ENCODE measurements at regions not wholly inside any gene's neighbourhood (a gene's known extent, or its start where the extent isn't known, plus 50 kb on each side); places are given as distances from the start of the nearest gene placed in this dataset.

- Histone ChIP-seq H3K27me3 (ENCODE audit: insufficient read depth, low read length) (no peaks in the 10 kb centered on the region), H3K27ac (ENCODE audit: low read depth, low read length) (peak overlapping the region; percentile 89), H3K4me3 (ENCODE audit: low read depth, low read length) (peak overlapping the region; percentile 43; the same call in 1 of the 2 replicates), H3K79me2 (ENCODE audit: control insufficient read depth, insufficient read depth, low read length, unreplicated experiment) (no peaks in the 10 kb centered on the region), H2AFZ (ENCODE audit: low read length, unreplicated experiment) (peak overlapping the region; percentile 0), H3K36me3 (ENCODE audit: insufficient read depth, low read length) (0 out of 2 replicates have a peak, but pooled peaks cover 4% of the 10 kb centered on the region), H3K4me1 (ENCODE audit: control insufficient read depth, insufficient read depth, low read length, unreplicated experiment) (peaks cover 15% of the 10 kb centered on the region)
Observed at GRCh38 chr4:156476359-156476758, 495.2 kb downstream of the PDGFC start.

- Histone ChIP-seq H3K27ac (ENCODE audit: low read depth, low read length) (peak overlapping the region; percentile 89), H3K79me2 (ENCODE audit: control insufficient read depth, insufficient read depth, low read length, unreplicated experiment) (no peaks in the 10 kb centered on the region), H2AFZ (ENCODE audit: low read length, unreplicated experiment) (peak overlapping the region; percentile 89)
Observed at GRCh38 chr4:156475322-156475721, 496.3 kb downstream of the PDGFC start.

GRCh38 chr4:156473151-156473550 is 498.4 kb downstream of the PDGFC start:
- peaks cover 15% of the 10 kb centered on the region for H3K4me1 ChIP-seq (ENCODE audit: control insufficient read depth, insufficient read depth, low read length, unreplicated experiment)
- H3K4me3 ChIP-seq (ENCODE audit: low read depth, low read length), result no peak overlapping the region
- H3K36me3 ChIP-seq (ENCODE audit: insufficient read depth, low read length), result no peaks in the 10 kb centered on the region
- no peak overlapping the region for H3K27ac ChIP-seq (ENCODE audit: low read depth, low read length)
- peak overlapping the region; percentile 16 for H2AFZ ChIP-seq (ENCODE audit: low read length, unreplicated experiment)
- no peaks in the 10 kb centered on the region for H3K79me2 ChIP-seq (ENCODE audit: control insufficient read depth, insufficient read depth, low read length, unreplicated experiment)
- H3K27me3 ChIP-seq (ENCODE audit: insufficient read depth, low read length), result no peaks in the 10 kb centered on the region

More at GRCh38 chr4:156475322-156475721, 496.3 kb downstream of the PDGFC start:
- H3K27me3 ChIP-seq (ENCODE audit: insufficient read depth, low read length), result no peaks in the 10 kb centered on the region
- 0 out of 2 replicates have a peak, but pooled peaks cover 4% of the 10 kb centered on the region for H3K36me3 ChIP-seq (ENCODE audit: insufficient read depth, low read length)
- no peak overlapping the region for H3K4me3 ChIP-seq (ENCODE audit: low read depth, low read length)
- peaks cover 15% of the 10 kb centered on the region for H3K4me1 ChIP-seq (ENCODE audit: control insufficient read depth, insufficient read depth, low read length, unreplicated experiment)

DNA sequence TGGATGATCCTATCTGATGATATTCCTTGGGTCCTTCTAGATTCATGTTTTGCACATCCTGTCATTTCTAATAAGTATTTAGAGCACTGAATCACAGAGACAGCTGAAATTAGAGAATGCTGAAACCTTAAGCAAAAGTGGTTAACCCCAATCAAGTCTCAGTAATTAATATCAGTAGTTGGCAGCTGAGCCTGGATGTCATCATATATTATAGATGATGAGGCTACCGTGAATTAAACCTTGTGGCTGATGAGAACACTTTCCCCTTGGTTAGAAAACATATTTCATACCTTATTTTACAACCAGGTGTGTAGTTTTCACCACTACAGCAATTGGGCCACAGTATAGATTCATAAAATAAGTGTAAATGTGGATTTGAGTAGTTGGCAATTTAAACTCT is 499.0 kb downstream of the PDGFC start:
- H3K4me1 ChIP-seq (ENCODE audit: control insufficient read depth, insufficient read depth, low read length, unreplicated experiment), result peaks cover 15% of the 10 kb centered on the region
- H2AFZ ChIP-seq (ENCODE audit: low read length, unreplicated experiment), result peak overlapping the region; percentile 16
- no peak overlapping the region for H3K4me3 ChIP-seq (ENCODE audit: low read depth, low read length)
- no peaks in the 10 kb centered on the region for H3K36me3 ChIP-seq (ENCODE audit: insufficient read depth, low read length)
- H3K27ac ChIP-seq (ENCODE audit: low read depth, low read length), result no peak overlapping the region
- H3K27me3 ChIP-seq (ENCODE audit: insufficient read depth, low read length), result no peaks in the 10 kb centered on the region
- no peaks in the 10 kb centered on the region for H3K79me2 ChIP-seq (ENCODE audit: control insufficient read depth, insufficient read depth, low read length, unreplicated experiment)

GRCh38 chr4:156459584-156459983 is 505.9 kb upstream of the CTSO start:
- Histone ChIP-seq H3K36me3 (ENCODE audit: insufficient read depth, low read length) (no peaks in the 10 kb centered on the region), H3K27me3 (ENCODE audit: insufficient read depth, low read length) (no peaks in the 10 kb centered on the region), H3K4me1 (ENCODE audit: control insufficient read depth, insufficient read depth, low read length, unreplicated experiment) (no peaks in the 10 kb centered on the region), H3K4me3 (ENCODE audit: low read depth, low read length) (no peak overlapping the region), H3K79me2 (ENCODE audit: control insufficient read depth, insufficient read depth, low read length, unreplicated experiment) (no peaks in the 10 kb centered on the region), H3K27ac (ENCODE audit: low read depth, low read length) (no peak overlapping the region), H2AFZ (ENCODE audit: low read length, unreplicated experiment) (no peak overlapping the region)

DNA sequence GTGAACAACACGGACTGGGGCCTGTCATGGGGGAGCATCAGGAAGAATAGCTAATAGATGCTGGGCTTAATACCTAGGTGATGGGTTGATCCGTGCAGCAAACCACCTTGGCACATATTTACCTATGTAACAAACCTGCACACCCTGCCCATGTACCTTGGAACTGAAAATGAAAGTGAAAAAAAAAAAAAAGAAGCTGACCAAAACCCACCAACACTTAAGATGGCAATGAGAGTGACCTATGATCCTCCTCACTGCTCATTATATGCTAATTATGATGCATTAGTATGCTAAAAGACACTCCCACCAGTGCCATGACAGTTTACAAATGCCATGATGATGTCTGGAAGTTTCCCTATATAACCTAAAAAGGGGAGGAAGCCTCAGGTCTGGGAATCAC is 503.2 kb upstream of the CTSO start:
- Histone ChIP-seq H3K79me2 (ENCODE audit: control insufficient read depth, insufficient read depth, low read length, unreplicated experiment) (no peaks in the 10 kb centered on the region), H2AFZ (ENCODE audit: low read length, unreplicated experiment) (no peak overlapping the region), H3K36me3 (ENCODE audit: insufficient read depth, low read length) (no peaks in the 10 kb centered on the region), H3K4me3 (ENCODE audit: low read depth, low read length) (no peak overlapping the region), H3K27me3 (ENCODE audit: insufficient read depth, low read length) (no peaks in the 10 kb centered on the region), H3K4me1 (ENCODE audit: control insufficient read depth, insufficient read depth, low read length, unreplicated experiment) (no peaks in the 10 kb centered on the region), H3K27ac (ENCODE audit: low read depth, low read length) (no peak overlapping the region)

DNA sequence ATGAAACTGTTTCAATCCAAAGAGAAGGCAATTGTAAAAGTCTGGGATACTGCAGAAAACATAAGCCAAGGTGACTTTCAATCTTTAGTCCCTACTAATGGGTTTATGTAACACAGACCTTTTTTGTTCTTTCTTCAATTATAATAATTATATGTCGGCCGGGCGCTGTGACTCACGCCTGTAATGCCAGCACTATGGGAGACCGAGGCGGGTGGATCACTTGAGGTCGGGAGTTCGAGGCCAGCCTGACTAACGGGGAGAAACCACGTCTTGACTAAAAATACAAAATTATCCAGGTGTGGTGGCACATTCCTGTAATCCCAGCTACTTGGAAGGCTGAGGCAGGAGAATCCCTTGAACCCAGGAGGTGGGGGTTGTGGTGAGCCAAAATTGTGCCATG is 489.8 kb upstream of the CTSO start:
- Histone ChIP-seq H2AFZ (ENCODE audit: low read length, unreplicated experiment) (no peak overlapping the region), H3K4me1 (ENCODE audit: control insufficient read depth, insufficient read depth, low read length, unreplicated experiment) (no peaks in the 10 kb centered on the region), H3K4me3 (ENCODE audit: low read depth, low read length) (no peak overlapping the region), H3K79me2 (ENCODE audit: control insufficient read depth, insufficient read depth, low read length, unreplicated experiment) (no peaks in the 10 kb centered on the region), H3K27me3 (ENCODE audit: insufficient read depth, low read length) (no peaks in the 10 kb centered on the region), H3K27ac (ENCODE audit: low read depth, low read length) (no peak overlapping the region), H3K36me3 (ENCODE audit: insufficient read depth, low read length) (no peaks in the 10 kb centered on the region)

DNA sequence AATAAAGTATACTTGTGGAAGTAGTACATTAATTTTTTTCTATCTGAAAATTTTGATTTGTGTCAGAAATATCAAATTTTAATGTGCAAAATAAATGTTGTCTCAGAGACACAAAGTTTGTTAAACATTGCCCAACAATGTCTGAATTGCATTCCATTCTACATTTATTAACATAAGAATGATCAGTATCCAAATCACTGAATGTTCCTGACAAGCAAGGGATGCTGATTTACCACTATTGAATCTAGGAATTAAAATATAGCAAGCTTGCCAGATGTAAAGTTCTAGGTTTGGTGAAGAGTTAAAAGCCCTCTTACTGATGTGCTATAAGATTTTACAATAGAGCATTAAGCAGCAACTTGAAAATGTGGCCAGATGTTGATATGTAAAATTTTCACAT is 489.2 kb upstream of the CTSO start:
- Histone ChIP-seq H3K4me1 (ENCODE audit: control insufficient read depth, insufficient read depth, low read length, unreplicated experiment) (no peaks in the 10 kb centered on the region), H3K79me2 (ENCODE audit: control insufficient read depth, insufficient read depth, low read length, unreplicated experiment) (no peaks in the 10 kb centered on the region), H3K27ac (ENCODE audit: low read depth, low read length) (no peak overlapping the region), H2AFZ (ENCODE audit: low read length, unreplicated experiment) (no peak overlapping the region), H3K36me3 (ENCODE audit: insufficient read depth, low read length) (no peaks in the 10 kb centered on the region), H3K4me3 (ENCODE audit: low read depth, low read length) (no peak overlapping the region), H3K27me3 (ENCODE audit: insufficient read depth, low read length) (no peaks in the 10 kb centered on the region)

GRCh38 chr4:156439576-156440200 is 486.0 kb upstream of the CTSO start:
- H3K27me3 ChIP-seq (ENCODE audit: insufficient read depth, low read length), result no peaks in the 10 kb centered on the region
- no peak overlapping the region for H2AFZ ChIP-seq (ENCODE audit: low read length, unreplicated experiment)
- H3K27ac ChIP-seq (ENCODE audit: low read depth, low read length), result no peak overlapping the region
- no peaks in the 10 kb centered on the region for H3K4me1 ChIP-seq (ENCODE audit: control insufficient read depth, insufficient read depth, low read length, unreplicated experiment)
- no peaks in the 10 kb centered on the region for H3K79me2 ChIP-seq (ENCODE audit: control insufficient read depth, insufficient read depth, low read length, unreplicated experiment)
- H3K4me3 ChIP-seq (ENCODE audit: low read depth, low read length), result no peak overlapping the region
- H3K36me3 ChIP-seq (ENCODE audit: insufficient read depth, low read length), result no peaks in the 10 kb centered on the region

DNA sequence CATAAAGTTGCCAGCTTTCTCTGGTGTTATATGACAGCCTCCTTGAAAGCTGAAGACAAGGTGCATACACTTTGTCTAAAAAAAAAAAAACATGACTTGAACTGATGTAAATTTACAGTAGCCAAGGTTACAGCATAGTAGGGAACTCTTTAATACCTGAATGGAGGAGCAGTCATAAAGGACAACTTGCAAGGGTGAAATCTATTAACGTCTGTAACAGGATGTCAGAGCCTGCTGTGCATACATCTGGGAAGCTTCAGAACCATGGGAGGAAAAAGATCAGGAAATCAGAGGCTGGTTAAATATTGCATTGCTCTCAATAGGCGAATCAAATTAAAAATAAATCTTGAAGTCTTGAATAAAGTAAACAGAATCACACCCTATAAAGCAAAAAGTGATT is 484.0 kb upstream of the CTSO start:
- H3K4me3 ChIP-seq (ENCODE audit: low read depth, low read length), result no peak overlapping the region
- no peaks in the 10 kb centered on the region for H3K27me3 ChIP-seq (ENCODE audit: insufficient read depth, low read length)
- H2AFZ ChIP-seq (ENCODE audit: low read length, unreplicated experiment), result no peak overlapping the region
- no peaks in the 10 kb centered on the region for H3K4me1 ChIP-seq (ENCODE audit: control insufficient read depth, insufficient read depth, low read length, unreplicated experiment)
- H3K79me2 ChIP-seq (ENCODE audit: control insufficient read depth, insufficient read depth, low read length, unreplicated experiment), result no peaks in the 10 kb centered on the region
- no peak overlapping the region for H3K27ac ChIP-seq (ENCODE audit: low read depth, low read length)
- no peaks in the 10 kb centered on the region for H3K36me3 ChIP-seq (ENCODE audit: insufficient read depth, low read length)

DNA sequence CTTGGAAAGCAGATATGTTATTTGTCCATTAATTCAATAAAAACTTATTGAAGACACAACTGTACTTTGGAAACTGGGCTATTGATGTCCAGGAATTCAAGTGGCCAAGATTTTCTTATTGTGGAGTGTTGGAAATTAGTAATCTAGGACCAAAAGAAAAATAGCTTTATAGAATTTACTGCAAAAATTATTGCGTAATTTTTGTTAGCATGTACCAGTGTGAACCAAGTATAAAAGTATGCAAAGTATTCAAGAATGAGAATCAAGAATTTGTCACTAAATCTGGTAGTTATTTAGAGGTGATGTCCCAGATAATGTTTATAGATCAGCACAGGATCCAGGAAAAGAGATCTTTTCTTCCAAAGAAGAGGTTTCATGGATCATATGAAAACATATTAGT is 468.9 kb upstream of the CTSO start:
- H3K4me1 ChIP-seq (ENCODE audit: control insufficient read depth, insufficient read depth, low read length, unreplicated experiment), result peaks cover 36% of the 10 kb centered on the region
- H2AFZ ChIP-seq (ENCODE audit: low read length, unreplicated experiment), result no peak overlapping the region
- no peaks in the 10 kb centered on the region for H3K27me3 ChIP-seq (ENCODE audit: insufficient read depth, low read length)
- no peaks in the 10 kb centered on the region for H3K79me2 ChIP-seq (ENCODE audit: control insufficient read depth, insufficient read depth, low read length, unreplicated experiment)
- H3K4me3 ChIP-seq (ENCODE audit: low read depth, low read length), result no peak overlapping the region; the same call in 1 of the 2 replicates
- no peak overlapping the region for H3K27ac ChIP-seq (ENCODE audit: low read depth, low read length)
- H3K36me3 ChIP-seq (ENCODE audit: insufficient read depth, low read length), result no peaks in the 10 kb centered on the region
